GM18907 (cell line): ENCODE measurements at regions not wholly inside any gene's neighbourhood (a gene's known extent, or its start where the extent isn't known, plus 50 kb on each side); places are given as distances from the start of the nearest gene placed in this dataset.

ENCODE experiments used
- ATAC-seq: cut with Tn5 transposase; IDR thresholded peaks from one replicate; pipeline ENCODE4 v1.9.1; 2021; ENCODE audit warnings: mild to moderate bottlenecking, moderate library complexity; ENCODE audit not compliant: unreplicated experiment

GRCh38 chr3:13211605-13212210 is 138.5 kb upstream of the IQSEC1 start:
- no peak for ATAC-seq

- ATAC-seq = no peak
Observed at GRCh38 chr3:13210221-13210975, 137.2 kb upstream of the IQSEC1 start.

GRCh38 chr3:13209634-13209997 is 136.4 kb upstream of the IQSEC1 start:
- ATAC-seq = no peak

DNA sequence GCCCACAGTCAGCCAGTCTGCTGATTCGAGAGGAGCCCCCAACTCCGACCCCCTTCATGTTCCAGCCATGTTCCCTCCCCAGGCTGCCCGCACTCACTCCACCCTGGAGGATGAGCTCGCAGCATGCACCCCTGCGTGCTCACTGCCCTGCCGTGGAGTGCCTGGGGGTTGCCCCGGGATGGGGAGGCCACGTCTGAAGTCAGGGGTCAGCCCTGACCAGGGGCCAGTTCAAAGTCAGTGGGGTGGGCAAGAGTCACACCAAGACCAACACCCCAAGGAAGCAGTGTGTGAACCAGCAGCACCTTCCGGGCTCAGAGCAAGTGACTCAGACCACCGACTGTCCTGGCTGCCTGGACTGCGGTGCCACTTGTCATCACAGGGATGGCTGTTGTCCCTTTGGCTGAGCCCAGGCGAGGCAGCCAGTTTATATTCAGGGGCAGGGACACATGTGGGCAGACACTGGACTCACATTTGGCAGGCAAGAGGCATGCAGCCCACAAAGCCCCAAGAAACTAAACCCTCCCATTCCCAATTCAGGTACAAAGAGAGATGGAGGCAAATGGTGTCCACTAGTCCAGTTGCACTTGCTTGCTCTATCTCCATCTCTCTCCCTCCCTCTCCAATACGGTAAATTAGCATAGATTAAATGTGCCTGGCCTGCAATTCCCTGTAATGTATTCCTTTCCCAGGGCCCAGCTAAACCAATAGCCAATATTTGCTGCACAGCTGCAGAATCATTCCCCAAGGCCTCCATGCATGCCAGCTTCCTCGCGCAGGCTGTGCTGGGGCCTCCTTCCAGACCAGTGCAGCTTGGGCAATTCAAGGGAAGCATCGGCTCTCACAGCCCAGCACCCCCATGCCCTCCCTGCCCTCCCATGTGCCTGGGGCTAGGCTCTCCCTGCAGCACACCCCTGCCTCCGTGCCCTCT is 135.7 kb upstream of the IQSEC1 start:
- no peak for ATAC-seq

DNA sequence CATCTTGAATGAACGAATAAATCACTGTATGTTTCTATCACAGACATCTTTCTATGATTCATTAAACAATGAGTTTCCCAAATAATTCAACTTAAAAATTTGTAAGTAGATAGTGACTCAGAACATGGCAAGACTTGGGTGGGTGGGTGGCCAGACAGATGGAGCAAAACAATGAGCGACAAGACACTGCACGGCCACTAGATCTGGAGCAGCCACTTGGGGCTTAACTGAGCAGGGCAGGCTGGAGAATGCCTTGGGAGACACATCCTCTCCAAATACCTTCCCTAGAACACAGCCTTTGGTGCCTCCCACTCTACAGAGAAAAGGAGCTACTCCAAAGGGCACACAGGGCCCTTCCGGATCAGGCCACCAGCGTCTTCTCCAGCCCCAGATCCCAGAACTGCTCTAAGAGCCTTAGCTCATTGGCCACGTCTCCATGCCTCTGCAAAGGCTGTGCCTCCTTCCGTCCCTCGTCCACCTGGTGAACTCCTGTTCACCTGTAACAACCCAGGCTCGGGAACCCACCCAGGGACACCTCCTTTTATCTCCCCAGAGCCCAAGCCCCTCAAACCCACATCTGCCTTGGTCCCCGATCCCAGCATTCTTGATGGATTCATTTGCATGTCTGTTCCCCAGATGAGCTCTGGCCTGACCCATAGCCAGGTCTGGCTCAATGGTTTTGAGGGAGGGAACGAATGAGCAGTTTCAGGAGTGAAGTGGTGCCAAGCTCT is 134.9 kb upstream of the IQSEC1 start:
- ATAC-seq = no peak

DNA sequence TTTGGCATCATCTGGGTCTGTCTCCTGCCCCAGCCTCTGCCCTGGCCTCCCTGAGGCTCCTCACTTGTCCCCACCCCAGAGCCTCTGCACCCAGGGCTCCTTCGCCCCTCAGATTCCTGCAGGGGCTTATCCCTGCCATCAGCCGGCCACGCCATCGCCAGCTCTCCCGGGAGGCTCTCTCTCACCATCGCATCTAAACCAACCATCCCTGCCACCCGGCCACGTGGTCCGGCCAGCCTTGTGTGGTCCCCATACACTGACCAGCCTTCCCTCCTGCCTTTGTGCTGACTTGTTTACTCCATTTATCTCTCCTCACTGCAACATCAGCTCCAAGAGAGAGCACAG is 134.3 kb upstream of the IQSEC1 start:
- no peak for ATAC-seq

DNA sequence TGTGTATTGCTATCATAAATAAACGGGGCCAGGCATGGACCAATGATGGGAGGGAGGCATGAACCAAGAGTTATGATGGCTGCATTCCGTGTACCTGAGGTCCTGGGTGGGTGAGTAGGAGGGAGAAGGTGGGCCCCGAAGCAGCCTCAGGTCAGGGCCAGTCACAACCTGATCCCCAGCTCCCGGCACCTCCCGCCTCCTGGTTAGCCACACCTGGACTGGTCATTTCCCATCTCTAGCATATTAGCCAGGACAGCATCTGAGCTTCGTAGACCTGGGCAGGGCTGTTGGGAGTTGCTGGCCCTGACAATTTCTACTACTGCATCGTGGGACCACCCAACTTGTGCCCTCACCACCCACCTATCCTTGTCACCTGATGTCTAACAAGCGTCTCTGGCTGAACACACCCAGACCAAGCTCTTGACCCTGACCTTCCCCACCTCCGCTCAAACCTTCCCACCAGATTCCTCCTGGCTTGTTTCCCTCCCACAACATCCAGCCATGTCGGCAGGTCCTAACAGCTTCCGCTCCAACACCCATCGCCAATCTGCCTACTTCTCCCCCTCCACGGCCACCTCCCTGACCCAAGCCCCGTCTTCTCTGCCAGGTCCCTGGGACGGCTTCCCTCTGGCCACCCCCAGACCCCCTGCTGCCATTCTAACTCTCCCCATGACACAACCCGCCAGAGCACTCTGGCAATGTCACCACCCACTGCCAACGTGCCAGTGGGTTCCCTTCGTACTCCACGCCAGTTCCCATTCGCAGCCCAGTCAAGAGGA is 133.8 kb upstream of the IQSEC1 start:
- no peak for ATAC-seq

DNA sequence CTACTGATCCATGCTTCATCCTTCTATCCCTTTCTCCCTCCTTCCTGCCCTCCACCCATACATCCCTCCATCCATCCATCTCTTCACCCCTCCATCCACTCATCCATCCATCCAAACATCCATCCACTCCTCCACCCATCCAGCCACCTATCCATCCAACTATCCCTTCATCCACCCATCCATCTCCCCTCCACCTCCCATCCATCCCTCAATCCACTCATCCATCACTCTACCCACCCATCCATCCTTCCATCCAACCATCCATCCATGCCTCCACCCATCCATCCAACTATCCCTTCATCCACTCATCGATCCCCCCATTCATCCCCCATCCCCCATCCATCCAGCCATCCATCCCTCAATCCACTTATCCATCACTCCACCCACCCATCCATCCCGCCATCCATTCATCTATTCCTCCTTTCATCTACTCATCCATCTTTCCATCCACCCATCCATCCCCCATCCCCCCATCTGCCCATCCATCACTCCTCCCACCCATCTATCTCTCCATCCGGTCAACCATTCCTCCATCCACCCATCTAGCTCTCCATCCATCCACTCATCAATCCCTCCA is 132.4 kb upstream of the IQSEC1 start:
- ATAC-seq = no peak

GRCh38 chr3:13204177-13204581 is 130.9 kb upstream of the IQSEC1 start:
- no peak for ATAC-seq

DNA sequence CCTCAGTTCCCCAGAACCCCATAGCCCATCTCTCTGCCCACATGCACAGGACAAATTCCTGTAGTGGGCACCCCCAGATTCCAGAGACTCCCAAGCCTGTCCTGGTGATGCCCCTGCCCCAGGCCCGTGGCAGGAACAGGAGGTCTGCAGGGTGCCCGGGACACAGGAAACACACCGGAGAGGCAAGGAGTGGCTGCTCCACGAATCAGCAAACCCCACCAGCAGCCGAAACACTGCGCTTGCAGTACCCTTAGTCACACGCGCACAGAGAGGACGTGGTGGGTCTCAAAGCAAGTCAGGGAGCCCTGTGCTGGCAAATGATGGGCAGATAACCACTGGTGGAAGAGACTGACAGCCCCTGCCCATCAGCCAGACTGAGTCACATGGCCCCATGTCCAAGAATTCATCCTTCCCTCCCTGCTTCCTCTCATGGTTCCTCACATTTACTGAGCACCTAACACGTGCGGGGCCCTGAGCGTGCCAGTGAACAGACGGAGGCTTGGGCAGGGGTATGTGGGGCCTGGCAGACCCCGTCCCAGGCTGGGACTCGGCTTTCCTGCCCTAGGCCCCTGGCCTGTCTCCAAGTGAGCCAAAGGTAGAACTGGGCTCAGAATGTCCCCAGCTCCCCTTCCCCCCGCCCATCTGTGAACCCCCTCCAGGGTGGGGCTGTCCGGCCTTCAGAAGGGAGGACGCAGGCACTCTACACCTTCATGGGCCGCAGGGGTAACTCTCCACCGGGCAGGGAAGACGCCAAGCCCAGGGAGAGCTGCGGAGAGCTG is 130.4 kb upstream of the IQSEC1 start:
- ATAC-seq = no peak

GRCh38 chr3:13202744-13203397 is 129.6 kb upstream of the IQSEC1 start:
- ATAC-seq = no peak

DNA sequence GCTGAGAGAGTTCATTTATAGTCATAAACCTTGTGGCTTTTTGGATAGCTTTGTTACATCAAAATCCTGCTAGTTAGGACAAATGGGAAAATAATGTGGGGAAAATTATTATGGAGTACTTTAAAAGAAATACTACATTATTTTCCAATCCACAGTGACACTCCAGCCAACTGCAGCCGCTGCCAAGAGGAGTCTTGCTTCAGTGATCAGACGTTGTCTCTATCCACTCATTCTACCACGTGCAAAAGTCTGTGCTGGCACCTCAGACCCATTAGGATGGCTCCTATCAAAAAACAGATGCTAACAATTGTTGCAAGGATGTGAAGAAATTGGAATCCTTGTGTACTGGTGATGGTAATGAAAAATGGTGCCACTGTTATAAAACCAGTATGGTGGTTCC is 128.6 kb upstream of the IQSEC1 start:
- ATAC-seq = no peak

DNA sequence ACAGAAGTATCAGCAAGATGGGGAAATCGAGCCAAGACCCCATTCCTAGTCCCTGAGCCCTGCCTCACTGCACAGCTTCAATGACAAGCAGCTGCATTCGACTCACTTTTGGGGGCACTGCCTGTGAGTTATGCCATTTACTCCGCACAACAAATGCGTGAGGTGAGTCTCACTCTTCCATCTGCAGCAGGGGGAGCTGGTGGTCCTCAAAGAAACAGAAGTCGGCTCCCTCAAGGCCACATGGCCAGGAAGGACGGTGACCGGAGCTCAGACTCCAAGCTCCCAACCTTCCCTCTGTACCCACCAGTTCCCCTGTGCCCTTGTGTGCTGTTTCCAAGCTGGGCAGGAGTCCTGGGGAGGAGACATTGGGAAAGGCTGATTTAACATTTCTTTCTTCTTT is 127.7 kb upstream of the IQSEC1 start:
- ATAC-seq = no peak

GRCh38 chr3:13200465-13200864 is 127.2 kb upstream of the IQSEC1 start:
- no peak for ATAC-seq

GRCh38 chr3:13199899-13200451 is 126.7 kb upstream of the IQSEC1 start:
- ATAC-seq = no peak

DNA sequence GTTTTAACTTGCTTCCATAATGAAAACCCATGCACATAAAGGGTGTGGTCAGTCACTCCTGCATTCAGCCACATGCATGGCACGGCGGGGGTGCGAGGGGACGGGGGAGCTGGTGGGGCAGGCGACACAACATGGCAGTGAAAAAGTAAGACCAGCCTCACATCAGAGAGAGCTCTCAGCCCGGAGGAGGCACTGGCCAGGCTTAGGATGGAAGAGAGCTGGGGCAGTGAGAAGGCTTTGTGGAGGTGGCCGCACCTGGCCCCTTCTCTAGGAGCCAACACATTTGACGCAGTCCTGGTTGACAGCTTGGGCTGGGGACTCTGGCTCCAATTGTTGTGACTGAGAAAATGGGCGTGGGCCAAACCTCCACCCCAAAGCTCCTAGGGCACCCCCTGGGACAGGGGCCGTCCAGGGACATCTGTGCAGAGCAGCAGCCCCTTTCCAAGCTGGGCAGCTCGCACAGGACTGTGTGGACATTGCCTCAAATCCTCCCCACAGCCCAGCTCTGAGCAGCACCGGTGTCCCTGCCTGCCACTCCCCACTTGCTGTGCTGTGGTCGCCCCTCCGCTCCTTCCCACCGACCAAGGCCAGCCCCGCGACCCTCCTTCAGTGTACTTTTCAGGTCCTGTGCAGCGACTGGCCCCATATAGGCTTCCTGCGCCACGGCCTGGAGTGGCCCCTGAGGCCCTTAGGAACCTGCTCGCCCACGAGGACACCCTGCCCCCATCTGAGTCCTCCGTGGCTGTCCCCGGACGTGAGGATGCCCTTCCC is 126.0 kb upstream of the IQSEC1 start:
- ATAC-seq = no peak

DNA sequence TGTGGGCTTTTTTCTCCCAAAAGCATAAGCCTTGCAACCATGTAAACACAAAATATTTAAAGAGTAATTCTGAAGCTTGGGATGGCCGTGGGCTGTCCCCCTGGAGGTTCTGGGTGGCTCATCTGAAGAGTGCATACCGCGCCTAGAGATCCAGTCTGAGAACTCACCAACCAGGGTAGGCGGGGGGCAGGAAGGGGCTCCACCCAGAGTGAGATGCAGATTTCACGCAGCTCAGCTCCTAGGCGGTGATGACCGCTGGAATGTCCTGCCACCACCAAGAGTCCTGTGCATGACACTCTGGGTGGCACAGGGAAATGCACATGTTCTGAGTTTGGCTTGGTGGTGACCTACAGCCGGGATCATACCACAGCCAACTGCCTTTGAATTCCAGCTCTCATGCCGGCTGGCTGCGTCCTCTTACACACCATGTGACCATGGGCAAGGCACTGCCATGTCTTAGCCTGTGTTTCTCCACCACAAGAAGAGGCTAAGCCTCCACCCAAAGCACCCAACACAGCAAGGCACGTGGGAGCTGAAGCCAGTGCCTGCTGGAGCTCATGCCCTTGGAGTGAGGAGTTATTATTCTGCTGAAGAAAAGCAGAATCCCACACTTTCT is 125.1 kb upstream of the IQSEC1 start:
- no peak for ATAC-seq
